ENCODE measurements at regions not wholly inside any gene's neighbourhood (a gene's known extent, or its start where the extent isn't known, plus 50 kb on each side); places are given as distances from the start of the nearest gene placed in this dataset.

DNA sequence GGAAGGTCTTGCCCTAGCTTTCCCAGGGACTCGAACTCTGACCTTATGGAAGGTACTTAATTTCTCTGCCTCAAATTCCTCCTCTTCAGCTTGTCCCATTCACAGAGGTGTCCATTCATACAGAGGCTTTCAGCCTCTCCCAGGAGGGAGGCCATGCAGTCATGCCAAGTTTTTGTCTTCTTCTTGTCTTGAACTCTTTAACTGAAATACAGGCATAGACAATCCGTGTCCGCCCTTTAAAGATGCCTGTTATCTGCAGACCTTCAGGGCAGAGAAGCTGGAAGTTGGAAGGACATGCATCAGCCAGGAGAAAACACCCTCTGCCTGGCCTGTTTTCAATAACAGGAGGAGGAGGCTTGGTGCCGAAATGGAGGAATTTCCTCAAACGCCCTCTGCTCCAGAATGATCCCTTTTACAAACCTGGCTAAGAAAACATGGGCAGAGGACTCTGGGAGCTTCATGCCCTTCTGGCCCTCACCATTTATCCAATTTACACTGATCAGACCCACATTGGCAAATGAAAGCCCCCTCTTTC lies 308.3 kb downstream of the MYCN start:
- Histone ChIP-seq H3K23me2 (ENCODE audit: low read depth, low read length) (no peaks in the 10 kb centered on the region), H3K79me1 (ENCODE audit: low read depth, low read length) (no peaks in the 10 kb centered on the region), H2BK12ac (ENCODE audit: low read depth, low read length) (no peak overlapping the region), H2AFZ (ENCODE audit: low read length) (peak overlapping the region; percentile 23; the same call in 1 of the 2 replicates), H3K27ac (ENCODE audit: low read depth, low read length) (no peak overlapping the region), H3K23ac (ENCODE audit: insufficient read length) (no peak overlapping the region), H2AK5ac (ENCODE audit: low read depth, low read length) (no peak overlapping the region), H2BK20ac (ENCODE audit: low read length) (peak overlapping the region; percentile 75; the same call in 1 of the 2 replicates), H3K18ac (ENCODE audit: extremely low read depth, low read length) (peak overlapping the region; percentile 39; the same call in 1 of the 2 replicates), H2BK5ac (ENCODE audit: low read depth, low read length) (no peak overlapping the region), H3K79me2 (ENCODE audit: control insufficient read depth in 1 of 2, insufficient read depth in 2 of 2, low read length in 2 of 2) (no peaks in the 10 kb centered on the region), H3K36me3 (ENCODE audit: control insufficient read depth in 2 of 4, insufficient read depth in 4 of 4, low read length in 3 of 4) (no peaks in the 10 kb centered on the region), H4K91ac (replicated peaks; ENCODE audit: insufficient read length, low read length) (no peak overlapping the region), H3K4me2 (ENCODE audit: insufficient read depth in 1 of 2, low read depth in 2 of 2, low read length in 2 of 2) (no peak overlapping the region), H4K20me1 (replicated peaks in 1 of 2; ENCODE audit: control insufficient read depth in 1 of 2, insufficient read depth in 2 of 2, low read length in 2 of 2) (no peaks in the 10 kb centered on the region), H3K9ac (replicated peaks in 1 of 4; ENCODE audit: extremely low read depth in 1 of 4, low read depth in 3 of 4, low read length in 3 of 4) (no peak overlapping the region), H2BK120ac (replicated peaks; ENCODE audit: low read depth, low read length) (no peak overlapping the region), H3K56ac (replicated peaks; ENCODE audit: insufficient read length, low read depth, low read length) (no peak overlapping the region), H4K8ac (ENCODE audit: extremely low read depth, insufficient read depth, low read length) (no peak overlapping the region), H3K4me3 (ENCODE audit: extremely low read depth in 1 of 4, insufficient read depth in 2 of 4, low read depth in 3 of 4, low read length in 4 of 4) (no peak overlapping the region), H3K14ac (ENCODE audit: insufficient read length) (no peak overlapping the region), H2BK15ac (ENCODE audit: low read length) (peak overlapping the region; percentile 4; the same call in 1 of the 2 replicates), H4K5ac (ENCODE audit: insufficient read length, low read depth, low read length) (no peak overlapping the region), H3K4ac (replicated peaks; ENCODE audit: insufficient read length, low read depth, low read length) (no peak overlapping the region), H3K27me3 (replicated peaks in 1 of 4; ENCODE audit: control insufficient read depth in 3 of 4, extremely low read depth in 1 of 4, insufficient read depth in 3 of 4, low read length in 3 of 4) (no peaks in the 10 kb centered on the region), H3K4me1 (replicated peaks in 1 of 4; ENCODE audit: control insufficient read depth in 3 of 4, insufficient read depth in 4 of 4, low read length in 3 of 4) (peaks cover 0 to 11% (median 8%) of the 10 kb centered on the region in 4 experiments; a peak in 5 of 7 replicates), H3K9me3 (ENCODE audit: insufficient read depth in 2 of 2, low read depth in 1 of 2, low read length in 1 of 2) (no peaks in the 10 kb centered on the region)
- TF ChIP-seq RFX5 (IDR thresholded peaks at IDR 0.05; ENCODE audit: borderline replicate concordance, low read depth, low read length) = no peak
- TF ChIP-seq CTBP2 (IDR thresholded peaks at IDR 0.05; ENCODE audit: borderline replicate concordance, insufficient read depth, insufficient read length, low read length) = no peak
- TF ChIP-seq RAD21 (IDR thresholded peaks at IDR 0.05 in 1 of 2, conservative IDR thresholded peaks at IDR 0.05 in 1 of 2; ENCODE audit: low read depth in 2 of 2, low read length in 2 of 2) = no peak
- no peak for TF ChIP-seq POLR2A (IDR thresholded peaks at IDR 0.05; ENCODE audit: control extremely low read depth in 1 of 2, low read depth in 2 of 2, low read length in 2 of 2)
- no peak for TF ChIP-seq TAF7 (optimal IDR thresholded peaks at IDR 0.05; ENCODE audit: borderline replicate concordance, low read depth, low read length)
- POLR2A ChIA-PET (ENCODE audit: partially characterized antibody) = no interaction called here
- CTCF ChIA-PET (ENCODE audit: partially characterized antibody) = interaction anchor here (0.8 to 1.0 kb wide), 2 partner anchors 33 to 583 kb away, joined by 3 to 5 read pairs; no protein-coding TSS in a partner anchor
- FAIRE-seq = no peak
- WGBS, 2 experiments (ENCODE audit: extremely low coverage in 1 of 2, insufficient coverage in 1 of 2, insufficient read length in 1 of 2, insufficient replicate concordance in 2 of 2, low coverage in 1 of 2, low lambda C conversion rate in 2 of 2, missing lambda C conversion rate in 1 of 2) = 79% methylated on average over 5 of the region's 5 CpGs; no CpG with 5 or more reads in 1 of the 2 experiments
- peak in 1 of 2 experiments; percentile 42 for DNase-seq (ENCODE audit: low read depth in 1 of 2, low spot score in 2 of 2)

Measured in H1 (cell line).